Stomach (tissue), 4 donors: ENCODE measurements at regions not wholly inside any gene's neighbourhood (a gene's known extent, or its start where the extent isn't known, plus 50 kb on each side); places are given as distances from the start of the nearest gene placed in this dataset.

ENCODE experiments used
- EP300 ChIP-seq: sonication (generic); formaldehyde crosslinking; IDR thresholded peaks from one replicate; pipeline ENCODE4 v1.6.1; 2017; ENCODE audit warnings: antibody characterized with exemption
- POLR2A ChIP-seq, 4 donors: fragments of 450-650 bp; IDR thresholded peaks; one replicate each; pipeline ENCODE4 v1.6.1; 2016; ENCODE audit warnings: antibody characterized with exemption in 4 of 4, control low read depth in 2 of 4, mild to moderate bottlenecking in 1 of 4, moderate library complexity in 1 of 4
- POLR2AphosphoS5 ChIP-seq, 3 donors: sonication (generic); formaldehyde crosslinking; IDR thresholded peaks; one replicate each; pipeline ENCODE4 v1.6.1; 2016; ENCODE audit warnings: antibody characterized with exemption in 3 of 3
- TF ChIP-seq, protein P1 (sequence below), 7 experiments: fragments of 450-650 bp in 4 of 7; fragments of 200-600 bp in 3 of 7; sonication (generic) in 3 of 7; IDR thresholded peaks; one replicate each; pipeline ENCODE4 v1.5.1; 2016 to 2019; ENCODE audit warnings: antibody characterized with exemption in 7 of 7, control low read depth in 2 of 7, mild to moderate bottlenecking in 1 of 7

DNA sequence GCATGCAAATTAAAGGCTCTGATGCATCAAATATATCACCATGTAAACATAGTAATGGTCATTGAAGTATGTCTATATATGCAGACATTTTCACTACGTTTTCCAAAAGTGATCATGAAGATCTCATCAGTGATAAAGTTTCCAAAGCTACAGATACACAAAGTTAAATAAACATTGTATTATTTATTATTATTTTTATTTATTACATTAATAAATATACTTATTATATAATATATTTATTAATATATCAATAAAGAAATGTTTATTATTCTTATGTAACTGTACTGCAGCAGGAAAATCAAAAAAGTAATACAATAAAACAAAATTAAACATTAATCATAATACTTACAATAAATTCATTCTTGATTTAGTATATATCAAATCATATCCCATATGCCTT lies 791.2 kb downstream of the GBE1 start:
- TF ChIP-seq, protein P1, sequence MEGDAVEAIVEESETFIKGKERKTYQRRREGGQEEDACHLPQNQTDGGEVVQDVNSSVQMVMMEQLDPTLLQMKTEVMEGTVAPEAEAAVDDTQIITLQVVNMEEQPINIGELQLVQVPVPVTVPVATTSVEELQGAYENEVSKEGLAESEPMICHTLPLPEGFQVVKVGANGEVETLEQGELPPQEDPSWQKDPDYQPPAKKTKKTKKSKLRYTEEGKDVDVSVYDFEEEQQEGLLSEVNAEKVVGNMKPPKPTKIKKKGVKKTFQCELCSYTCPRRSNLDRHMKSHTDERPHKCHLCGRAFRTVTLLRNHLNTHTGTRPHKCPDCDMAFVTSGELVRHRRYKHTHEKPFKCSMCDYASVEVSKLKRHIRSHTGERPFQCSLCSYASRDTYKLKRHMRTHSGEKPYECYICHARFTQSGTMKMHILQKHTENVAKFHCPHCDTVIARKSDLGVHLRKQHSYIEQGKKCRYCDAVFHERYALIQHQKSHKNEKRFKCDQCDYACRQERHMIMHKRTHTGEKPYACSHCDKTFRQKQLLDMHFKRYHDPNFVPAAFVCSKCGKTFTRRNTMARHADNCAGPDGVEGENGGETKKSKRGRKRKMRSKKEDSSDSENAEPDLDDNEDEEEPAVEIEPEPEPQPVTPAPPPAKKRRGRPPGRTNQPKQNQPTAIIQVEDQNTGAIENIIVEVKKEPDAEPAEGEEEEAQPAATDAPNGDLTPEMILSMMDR (IDR thresholded peaks at IDR 0.05): no peak
- TF ChIP-seq POLR2A (IDR thresholded peaks at IDR 0.05): no peak
- TF ChIP-seq EP300: no peak
- TF ChIP-seq POLR2AphosphoS5 (IDR thresholded peaks at IDR 0.05): no peak
